HEK293 (cell line): ENCODE measurements at regions not wholly inside any gene's neighbourhood (a gene's known extent, or its start where the extent isn't known, plus 50 kb on each side); places are given as distances from the start of the nearest gene placed in this dataset.

ENCODE experiments used
- CTCF ChIA-PET: fragments of 350-600 bp; formaldehyde crosslinking; extraction: SDS; loops from one replicate; lab custom pipeline; 2021; ENCODE audit warnings: antibody characterized with exemption; lab: Yijun Ruan, JAX
- POLR2A ChIA-PET: fragments of 300-600 bp; formaldehyde crosslinking; extraction: SDS; loops from one replicate; lab custom pipeline; 2020; ENCODE audit warnings: antibody characterized with exemption, inconsistent platforms; lab: Yijun Ruan, JAX
- H3K27ac ChIP-seq: fragments of 200-500 bp; sonication (Bioruptor generic); 2 replicates; pipeline ENCODE4 v1.5.1; 2014; ENCODE audit warnings: low read depth, low read length, control low read depth, inconsistent platforms; ENCODE audit errors: extremely low read depth
- H3K36me3 ChIP-seq, 2 experiments: fragments of 200-500 bp in 1 of 2; sonication (Bioruptor generic) in 1 of 2; 1 replicate in 1 of 2; 2 replicates in 1 of 2; pipeline ENCODE4 v1.5.1; 2014 to 2017; ENCODE audit warnings: inconsistent platforms in 2 of 2, low read length in 2 of 2; ENCODE audit not compliant: control insufficient read depth in 2 of 2, insufficient read depth in 1 of 2
- H3K4me1 ChIP-seq: fragments of 200-500 bp; sonication (Bioruptor generic); 2 replicates; pipeline ENCODE4 v1.5.1; 2014; ENCODE audit warnings: mild to moderate bottlenecking, low read length, inconsistent platforms; ENCODE audit not compliant: control insufficient read depth, insufficient read depth
- H3K4me3 ChIP-seq: 2 replicates; pipeline ENCODE4 v1.5.1; 2011; ENCODE audit warnings: low read depth, mild to moderate bottlenecking, control low read depth, low read length, moderate library complexity
- H3K9me3 ChIP-seq: fragments of 200-500 bp; sonication (Bioruptor generic); 2 replicates; pipeline ENCODE4 v1.5.1; 2014; ENCODE audit warnings: low read depth, low read length, inconsistent platforms; ENCODE audit not compliant: control insufficient read depth, insufficient read depth
- BCL11A ChIP-seq: fragments of 450-650 bp; formaldehyde crosslinking; IDR thresholded peaks from 2 replicates; pipeline ENCODE4 v1.5.1; 2016; ENCODE audit warnings: low read depth, missing biosample characterization, missing genetic modification characterization
- CTCF ChIP-seq: fragments of 450-650 bp; formaldehyde crosslinking; IDR thresholded peaks from 2 replicates; pipeline ENCODE4 v1.5.1; 2016; ENCODE audit warnings: missing biosample characterization, missing genetic modification characterization
- EGR2 ChIP-seq: fragments of 450-650 bp; formaldehyde crosslinking; IDR thresholded peaks from 2 replicates; pipeline ENCODE4 v1.5.1; 2016; ENCODE audit warnings: low read depth, missing biosample characterization, missing genetic modification characterization
- GLIS1 ChIP-seq: fragments of 450-650 bp; formaldehyde crosslinking; IDR thresholded peaks from 2 replicates; pipeline ENCODE4 v1.5.1; 2016; ENCODE audit warnings: missing biosample characterization, missing genetic modification characterization
- IKZF3 ChIP-seq: fragments of 450-650 bp; IDR thresholded peaks from 2 replicates; pipeline ENCODE4 v1.5.0; 2018; ENCODE audit warnings: missing biosample characterization, mild to moderate bottlenecking, missing genetic modification characterization, moderate library complexity
- PATZ1 ChIP-seq: fragments of 450-650 bp; formaldehyde crosslinking; IDR thresholded peaks from 2 replicates; pipeline ENCODE4 v1.5.1; 2016; ENCODE audit warnings: missing biosample characterization, missing genetic modification characterization
- RBAK ChIP-seq: fragments of 450-650 bp; formaldehyde crosslinking; IDR thresholded peaks from 2 replicates; pipeline ENCODE4 v1.5.1; 2016; ENCODE audit warnings: missing biosample characterization, missing genetic modification characterization
- SETDB1 ChIP-seq: IDR thresholded peaks from one replicate; pipeline ENCODE4 v1.6.1; 2017; ENCODE audit warnings: mild to moderate bottlenecking, low read length, moderate library complexity, mixed read lengths; ENCODE audit not compliant: insufficient read length
- SP3 ChIP-seq: fragments of 450-650 bp; formaldehyde crosslinking; IDR thresholded peaks from 2 replicates; pipeline ENCODE4 v1.5.1; 2016; ENCODE audit warnings: missing biosample characterization, missing genetic modification characterization
- TRIM28 ChIP-seq: IDR thresholded peaks from 2 replicates; pipeline ENCODE4 v1.6.1; 2011; ENCODE audit warnings: low read length, control low read depth, borderline replicate concordance
- ZBTB6 ChIP-seq: fragments of 450-650 bp; formaldehyde crosslinking; IDR thresholded peaks from 2 replicates; pipeline ENCODE4 v1.5.1; 2017; ENCODE audit warnings: missing biosample characterization, missing genetic modification characterization
- ZNF10 ChIP-seq: fragments of 450-650 bp; formaldehyde crosslinking; IDR thresholded peaks from 2 replicates; pipeline ENCODE4 v1.5.1; 2017; ENCODE audit warnings: missing biosample characterization, missing genetic modification characterization
- ZNF184 ChIP-seq: fragments of 450-650 bp; IDR thresholded peaks from 2 replicates; pipeline ENCODE4 v1.5.1; 2018; ENCODE audit warnings: missing biosample characterization, mild to moderate bottlenecking, missing genetic modification characterization
- ZNF366 ChIP-seq: fragments of 450-650 bp; formaldehyde crosslinking; conservative IDR thresholded peaks from 2 replicates; pipeline ENCODE4 v1.5.1; 2016; ENCODE audit warnings: missing biosample characterization, missing genetic modification characterization
- ZNF473 ChIP-seq: fragments of 450-650 bp; formaldehyde crosslinking; IDR thresholded peaks from 2 replicates; pipeline ENCODE4 v1.5.1; 2017; ENCODE audit warnings: missing biosample characterization, missing genetic modification characterization
- ZNF48 ChIP-seq: fragments of 450-650 bp; formaldehyde crosslinking; IDR thresholded peaks from 2 replicates; pipeline ENCODE4 v1.5.1; 2016; ENCODE audit warnings: missing biosample characterization, missing genetic modification characterization
- ZNF488 ChIP-seq: fragments of 450-650 bp; formaldehyde crosslinking; IDR thresholded peaks from 2 replicates; pipeline ENCODE4 v1.5.1; 2016; ENCODE audit warnings: missing biosample characterization, missing genetic modification characterization
- ZNF529 ChIP-seq: fragments of 450-650 bp; formaldehyde crosslinking; IDR thresholded peaks from 2 replicates; pipeline ENCODE4 v1.5.1; 2017; ENCODE audit warnings: missing genetic modification characterization, missing biosample characterization; ENCODE audit not compliant: insufficient replicate concordance
- ZNF548 ChIP-seq: fragments of 450-650 bp; formaldehyde crosslinking; IDR thresholded peaks from 2 replicates; pipeline ENCODE4 v1.5.1; 2016; ENCODE audit warnings: missing biosample characterization, missing genetic modification characterization
- ZNF626 ChIP-seq: fragments of 450-650 bp; sonication (Bioruptor Pico); formaldehyde crosslinking; IDR thresholded peaks from 2 replicates; pipeline ENCODE4 v1.5.1; 2018; ENCODE audit warnings: missing biosample characterization, missing genetic modification characterization, inconsistent platforms
- ZNF670 ChIP-seq: fragments of 450-650 bp; formaldehyde crosslinking; IDR thresholded peaks from 2 replicates; pipeline ENCODE4 v1.5.1; 2016; ENCODE audit warnings: missing biosample characterization, missing genetic modification characterization, low read depth
- ZNF707 ChIP-seq: fragments of 450-650 bp; formaldehyde crosslinking; IDR thresholded peaks from 2 replicates; pipeline ENCODE4 v1.5.1; 2016; ENCODE audit warnings: missing biosample characterization, missing genetic modification characterization
- ZNF747 ChIP-seq: fragments of 450-650 bp; formaldehyde crosslinking; IDR thresholded peaks from 2 replicates; pipeline ENCODE4 v1.5.1; 2016; ENCODE audit warnings: missing biosample characterization, missing genetic modification characterization
- ZNF776 ChIP-seq: fragments of 450-650 bp; formaldehyde crosslinking; IDR thresholded peaks from 2 replicates; pipeline ENCODE4 v1.5.0; 2017; ENCODE audit warnings: missing biosample characterization, missing genetic modification characterization, borderline replicate concordance
- ZSCAN16 ChIP-seq: fragments of 450-650 bp; formaldehyde crosslinking; IDR thresholded peaks from 2 replicates; pipeline ENCODE4 v1.5.1; 2016; ENCODE audit warnings: missing biosample characterization, missing genetic modification characterization
- ZXDB ChIP-seq: fragments of 450-650 bp; formaldehyde crosslinking; IDR thresholded peaks from 2 replicates; pipeline ENCODE4 v1.5.1; 2016; ENCODE audit warnings: missing biosample characterization, missing genetic modification characterization
- TF ChIP-seq, protein P1 (sequence below): fragments of 450-650 bp; formaldehyde crosslinking; IDR thresholded peaks from 2 replicates; pipeline ENCODE4; 2016; ENCODE audit warnings: missing biosample characterization, missing genetic modification characterization
- TF ChIP-seq, protein P2 (sequence below): fragments of 450-650 bp; formaldehyde crosslinking; IDR thresholded peaks from 2 replicates; pipeline ENCODE4 v1.5.1; 2016; ENCODE audit warnings: missing biosample characterization, missing genetic modification characterization

DNA sequence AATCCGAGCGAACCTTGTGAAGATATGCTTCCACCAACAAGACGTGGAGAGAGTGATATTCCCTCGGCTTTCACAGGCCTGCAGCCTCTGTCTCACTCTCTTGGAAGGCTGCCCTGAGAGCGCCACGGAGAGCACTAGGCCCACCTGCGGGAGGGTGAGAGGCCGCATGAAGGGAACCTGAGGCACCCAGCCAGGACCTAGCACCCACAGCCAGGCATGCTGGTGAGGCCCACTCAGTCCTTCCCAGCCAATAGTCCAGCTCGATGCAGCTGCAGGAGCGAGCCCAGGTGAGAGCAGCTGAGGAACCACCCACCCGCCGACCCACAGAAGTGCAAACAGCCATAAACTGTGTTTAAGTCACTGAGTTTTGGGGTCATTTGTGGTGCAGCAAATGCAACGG is 227.2 kb downstream of the QKI start (continued):
- no peak for TF ChIP-seq ZNF184 (tag by site-specific recombination)
- no peak for TF ChIP-seq ZNF707 (tag by site-specific recombination)
- TF ChIP-seq GLIS1 (tag by site-specific recombination) = no peak
- no peak for TF ChIP-seq TRIM28
- TF ChIP-seq ZNF473 = no peak

DNA sequence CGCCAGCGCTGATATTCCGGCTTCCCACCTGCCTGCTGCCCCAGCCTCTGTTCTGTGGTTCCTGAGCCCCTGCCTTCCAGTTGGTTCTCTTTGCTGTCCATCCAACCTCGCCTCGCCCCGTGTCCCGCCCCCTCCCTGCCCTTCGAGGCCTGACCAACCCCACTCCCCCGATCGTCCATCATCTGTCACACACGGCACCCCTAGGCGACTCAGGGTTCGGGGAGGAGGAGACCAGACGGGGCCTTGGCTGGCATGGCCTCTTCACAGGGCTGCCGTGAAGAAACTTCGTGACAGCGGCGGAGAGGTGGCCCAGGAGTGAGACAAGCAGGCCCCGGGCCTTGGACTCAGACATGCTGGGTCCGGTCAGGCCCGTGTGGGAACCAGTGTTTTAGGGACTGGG is 226.1 kb downstream of the QKI start:
- no peaks in the 10 kb centered on the region for H3K36me3 ChIP-seq
- no peaks in the 10 kb centered on the region for H3K4me1 ChIP-seq
- POLR2A ChIA-PET = no interaction called here
- H3K9me3 ChIP-seq = no peaks in the 10 kb centered on the region
- no peak overlapping the region for H3K27ac ChIP-seq
- TF ChIP-seq ZNF548 (tag by site-specific recombination) (no peak), EGR2 (no peak), ZNF488 (tag by site-specific recombination) (no peak), PATZ1 (tag by site-specific recombination) (no peak), ZNF529 (tag by site-specific recombination) (no peak), ZNF747 (no peak), ZNF670 (no peak), ZNF626 (tag by site-specific recombination) (no peak), ZNF366 (no peak), ZNF48 (tag by site-specific recombination) (no peak), SETDB1 (no peak), IKZF3 (tag by site-specific recombination) (no peak), ZXDB (tag by site-specific recombination) (no peak), SP3 (no peak), BCL11A (tag by site-specific recombination) (no peak)
- TF ChIP-seq, all 188 proteins: peak for 0
- no peak overlapping the region for H3K4me3 ChIP-seq
- CTCF ChIA-PET = no interaction called here

- Histone ChIP-seq H3K27ac (no peak overlapping the region), H3K4me3 (no peak overlapping the region), H3K9me3 (no peaks in the 10 kb centered on the region), H3K4me1 (no peaks in the 10 kb centered on the region), H3K36me3 (no peaks in the 10 kb centered on the region)
- CTCF ChIA-PET = no interaction called here
- POLR2A ChIA-PET = no interaction called here
- TF ChIP-seq ZNF10 (tag by site-specific recombination) (no peak), ZNF776 (tag by site-specific recombination) (no peak), CTCF (tag by site-specific recombination) (no peak), ZSCAN16 (tag by site-specific recombination) (no peak), ZBTB6 (tag by site-specific recombination) (no peak), RBAK (tag by site-specific recombination) (no peak)
- TF ChIP-seq, protein P1, sequence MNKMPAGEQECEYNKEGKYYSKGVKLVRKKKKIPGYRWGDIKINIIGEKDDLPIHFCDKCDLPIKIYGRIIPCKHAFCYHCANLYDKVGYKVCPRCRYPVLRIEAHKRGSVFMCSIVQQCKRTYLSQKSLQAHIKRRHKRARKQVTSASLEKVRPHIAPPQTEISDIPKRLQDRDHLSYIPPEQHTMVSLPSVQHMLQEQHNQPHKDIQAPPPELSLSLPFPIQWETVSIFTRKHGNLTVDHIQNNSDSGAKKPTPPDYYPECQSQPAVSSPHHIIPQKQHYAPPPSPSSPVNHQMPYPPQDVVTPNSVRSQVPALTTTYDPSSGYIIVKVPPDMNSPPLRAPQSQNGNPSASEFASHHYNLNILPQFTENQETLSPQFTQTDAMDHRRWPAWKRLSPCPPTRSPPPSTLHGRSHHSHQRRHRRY = no peak
- TF ChIP-seq, protein P2, sequence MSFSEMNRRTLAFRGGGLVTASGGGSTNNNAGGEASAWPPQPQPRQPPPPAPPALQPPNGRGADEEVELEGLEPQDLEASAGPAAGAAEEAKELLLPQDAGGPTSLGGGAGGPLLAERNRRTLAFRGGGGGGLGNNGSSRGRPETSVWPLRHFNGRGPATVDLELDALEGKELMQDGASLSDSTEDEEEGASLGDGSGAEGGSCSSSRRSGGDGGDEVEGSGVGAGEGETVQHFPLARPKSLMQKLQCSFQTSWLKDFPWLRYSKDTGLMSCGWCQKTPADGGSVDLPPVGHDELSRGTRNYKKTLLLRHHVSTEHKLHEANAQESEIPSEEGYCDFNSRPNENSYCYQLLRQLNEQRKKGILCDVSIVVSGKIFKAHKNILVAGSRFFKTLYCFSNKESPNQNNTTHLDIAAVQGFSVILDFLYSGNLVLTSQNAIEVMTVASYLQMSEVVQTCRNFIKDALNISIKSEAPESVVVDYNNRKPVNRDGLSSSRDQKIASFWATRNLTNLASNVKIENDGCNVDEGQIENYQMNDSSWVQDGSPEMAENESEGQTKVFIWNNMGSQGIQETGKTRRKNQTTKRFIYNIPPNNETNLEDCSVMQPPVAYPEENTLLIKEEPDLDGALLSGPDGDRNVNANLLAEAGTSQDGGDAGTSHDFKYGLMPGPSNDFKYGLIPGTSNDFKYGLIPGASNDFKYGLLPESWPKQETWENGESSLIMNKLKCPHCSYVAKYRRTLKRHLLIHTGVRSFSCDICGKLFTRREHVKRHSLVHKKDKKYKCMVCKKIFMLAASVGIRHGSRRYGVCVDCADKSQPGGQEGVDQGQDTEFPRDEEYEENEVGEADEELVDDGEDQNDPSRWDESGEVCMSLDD = no peak
Measured at GRCh38 chr6:163637524-163637923, 223.0 kb downstream of the QKI start.
